Fibroblast of skin of scalp (primary cell): ENCODE measurements at regions not wholly inside any gene's neighbourhood (a gene's known extent, or its start where the extent isn't known, plus 50 kb on each side); places are given as distances from the start of the nearest gene placed in this dataset.
"Not testable (repeated sequence)": the region's sequence is repeated elsewhere in the genome, so short reads cannot be mapped to it uniquely, and the experiment has no call there.

ENCODE experiments used
- DNase-seq: peaks from one replicate; pipeline ENCODE4 v3.0.0-alpha.2; 2013

GRCh38 chr6:15761045-15761502, 98.2 kb upstream of the DTNBP1 start:
- no peak for DNase-seq

GRCh38 chr6:15758631-15759215, 95.9 kb upstream of the DTNBP1 start:
- DNase-seq, result no peak

GRCh38 chr6:15755526-15755925, 92.7 kb upstream of the DTNBP1 start:
- peak; percentile 36 for DNase-seq

GRCh38 chr6:15754706-15755079, 91.9 kb upstream of the DTNBP1 start:
- DNase-seq, result no peak

- peak; percentile 92 for DNase-seq
These were observed 91.3 kb upstream of the DTNBP1 start for GRCh38 chr6:15754035-15754705.

GRCh38 chr6:15752820-15753219, 90.0 kb upstream of the DTNBP1 start:
- DNase-seq, result peak; percentile 33

GRCh38 chr6:15751721-15752350, 89.0 kb upstream of the DTNBP1 start:
- DNase-seq, result no peak

- no peak for DNase-seq
These were observed 85.5 kb upstream of the DTNBP1 start for GRCh38 chr6:15748341-15748740.

GRCh38 chr6:15747354-15747883, 84.6 kb upstream of the DTNBP1 start:
- DNase-seq, result no peak

- DNase-seq, result no peak
These were observed 83.0 kb upstream of the DTNBP1 start for GRCh38 chr6:15745781-15746180.

GRCh38 chr6:15744818-15745402, 82.1 kb upstream of the DTNBP1 start:
- DNase-seq, result no peak

- not testable (repeated sequence) for DNase-seq
These were observed 79.2 kb upstream of the DTNBP1 start for GRCh38 chr6:15742013-15742412.

GRCh38 chr6:15741405-15741804, 78.6 kb upstream of the DTNBP1 start:
- no peak for DNase-seq

- DNase-seq, result no peak
These were observed 77.0 kb upstream of the DTNBP1 start for GRCh38 chr6:15739867-15740266.

- DNase-seq, result no peak
These were observed 76.5 kb upstream of the DTNBP1 start for GRCh38 chr6:15739353-15739752.

GRCh38 chr6:15738195-15738594, 75.4 kb upstream of the DTNBP1 start:
- not testable (repeated sequence) for DNase-seq

- DNase-seq, result no peak
These were observed 73.5 kb upstream of the DTNBP1 start for GRCh38 chr6:15736297-15736696.

GRCh38 chr6:15735567-15736265, 72.9 kb upstream of the DTNBP1 start:
- DNase-seq, result no peak

- DNase-seq, result no peak
These were observed 71.5 kb upstream of the DTNBP1 start for GRCh38 chr6:15734118-15734897.

- DNase-seq, result no peak
These were observed 68.1 kb upstream of the DTNBP1 start for GRCh38 chr6:15730922-15731321.

GRCh38 chr6:15730442-15730841, 67.6 kb upstream of the DTNBP1 start:
- DNase-seq, result no peak

GRCh38 chr6:15722731-15723130, 59.9 kb upstream of the DTNBP1 start:
- DNase-seq, result no peak
